Fibroblast of skin of scalp (primary cell): ENCODE measurements at regions not wholly inside any gene's neighbourhood (a gene's known extent, or its start where the extent isn't known, plus 50 kb on each side); places are given as distances from the start of the nearest gene placed in this dataset.
"Not testable (repeated sequence)": the region's sequence is repeated elsewhere in the genome, so short reads cannot be mapped to it uniquely, and the experiment has no call there.

Experiments used
- DNase-seq: peaks from one replicate; pipeline ENCODE4 v3.0.0-alpha.2; 2013

DNA sequence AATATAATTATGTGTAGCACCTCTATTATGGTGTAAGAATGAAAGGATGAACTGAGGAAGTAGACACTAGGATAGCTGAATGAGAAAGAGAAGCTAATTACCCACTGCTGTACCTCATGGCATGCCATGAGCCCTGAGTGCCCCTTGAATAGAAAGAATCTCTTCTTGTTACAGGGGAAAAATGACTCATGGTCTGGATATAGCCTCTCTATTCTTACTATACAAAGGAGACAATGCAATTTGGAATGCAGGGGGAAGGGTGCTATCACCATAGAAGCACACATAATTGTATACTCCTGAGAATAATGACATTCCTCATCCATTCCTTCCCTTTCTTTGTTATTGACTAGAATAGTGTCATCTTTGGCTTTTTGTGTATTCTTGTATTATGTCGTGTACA is 385.2 kb downstream of the CDH7 start:
- peak; percentile 36 for DNase-seq

DNA sequence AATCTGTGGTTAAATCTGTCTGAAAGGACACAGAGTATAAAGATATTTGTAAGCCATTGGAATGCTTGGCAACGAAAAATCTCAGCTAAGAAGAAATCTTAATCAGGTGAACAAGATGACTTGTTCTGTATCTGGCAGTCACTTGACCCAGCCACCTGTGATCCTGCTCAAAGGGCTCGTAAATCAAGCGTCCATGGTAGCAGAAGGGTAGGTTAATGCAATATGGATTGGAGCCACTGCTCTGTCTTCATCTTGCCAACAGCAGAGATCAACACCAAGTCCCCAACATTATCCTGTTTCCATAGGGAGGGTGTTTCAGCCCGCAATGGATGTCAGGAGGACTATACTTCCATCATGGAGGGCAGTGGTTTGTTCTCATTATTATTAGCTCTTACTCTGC is 378.4 kb downstream of the CDH7 start:
- no peak for DNase-seq

DNA sequence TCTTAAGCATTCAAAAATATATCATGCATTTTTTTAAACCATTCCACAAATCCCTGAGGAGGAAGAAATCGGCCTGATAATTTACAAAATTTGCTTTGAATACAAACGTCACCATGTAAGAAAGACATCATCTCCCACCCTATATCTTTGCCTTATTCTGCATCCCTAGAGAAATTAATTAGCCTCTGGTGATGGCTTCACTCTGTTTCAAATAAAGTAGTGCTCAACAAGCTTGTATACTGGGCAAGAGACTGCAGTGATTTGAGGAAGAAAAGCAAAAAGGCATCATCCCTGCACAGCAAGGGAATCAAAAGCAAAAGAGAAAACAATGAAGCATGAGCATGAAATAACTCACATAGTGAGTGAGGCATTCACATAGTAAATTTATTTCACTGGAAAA is 375.5 kb downstream of the CDH7 start:
- DNase-seq = no peak

DNA sequence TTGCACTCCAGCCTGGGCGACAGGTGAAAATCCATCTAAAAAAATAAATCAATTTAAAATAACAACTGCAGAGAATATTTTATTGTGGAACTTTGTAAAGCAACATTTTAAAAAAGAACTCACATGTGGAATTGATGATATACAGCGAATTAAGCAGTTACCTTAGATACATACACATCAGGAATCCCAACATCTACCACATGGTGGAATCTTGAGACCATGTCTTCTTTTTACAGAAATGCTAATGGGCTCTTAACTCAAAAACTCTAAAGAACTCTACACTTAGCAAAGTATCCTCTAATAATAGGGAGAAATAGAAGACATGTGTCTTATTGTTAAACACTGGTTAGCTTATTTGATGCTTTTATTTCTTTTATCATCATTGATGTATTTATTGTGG is 373.6 kb downstream of the CDH7 start:
- DNase-seq = no peak

DNA sequence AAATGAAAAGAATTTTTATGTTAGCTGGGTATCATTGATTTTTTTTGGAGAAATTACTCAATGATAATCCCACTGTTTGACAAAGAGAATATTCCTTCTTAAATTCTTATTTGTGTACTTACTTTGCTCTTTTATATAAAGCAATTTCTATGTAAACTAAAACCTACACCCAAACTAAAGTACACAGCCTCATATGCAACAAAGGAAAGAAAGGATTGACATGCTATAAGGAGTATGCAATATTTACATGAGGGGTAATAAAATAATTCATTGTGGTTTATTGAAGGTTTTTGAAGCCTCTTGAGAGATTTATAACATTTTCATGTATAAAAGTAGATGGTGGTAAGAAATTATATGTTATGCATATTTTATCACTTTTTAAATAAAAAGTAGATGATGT is 368.5 kb downstream of the CDH7 start:
- no peak for DNase-seq

DNA sequence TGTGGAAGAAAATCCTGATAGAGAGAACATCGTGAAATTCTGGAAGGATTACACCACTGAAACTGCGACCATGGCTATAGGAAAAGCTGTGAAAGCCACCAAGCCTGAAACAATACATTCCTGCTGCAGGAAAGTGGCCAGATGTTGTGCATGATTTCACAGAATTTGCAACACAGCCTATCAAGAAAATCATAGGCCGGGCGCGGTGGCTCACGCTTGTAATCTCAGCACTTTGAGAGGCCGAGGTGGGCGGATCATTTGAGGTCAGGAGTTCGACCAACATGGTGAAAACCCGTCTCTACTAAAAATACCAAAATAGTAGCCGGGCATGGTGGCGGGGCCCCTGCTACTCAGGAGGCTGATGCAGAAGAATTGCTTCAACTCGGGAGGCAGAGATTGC is 360.2 kb downstream of the CDH7 start:
- DNase-seq = no peak

DNA sequence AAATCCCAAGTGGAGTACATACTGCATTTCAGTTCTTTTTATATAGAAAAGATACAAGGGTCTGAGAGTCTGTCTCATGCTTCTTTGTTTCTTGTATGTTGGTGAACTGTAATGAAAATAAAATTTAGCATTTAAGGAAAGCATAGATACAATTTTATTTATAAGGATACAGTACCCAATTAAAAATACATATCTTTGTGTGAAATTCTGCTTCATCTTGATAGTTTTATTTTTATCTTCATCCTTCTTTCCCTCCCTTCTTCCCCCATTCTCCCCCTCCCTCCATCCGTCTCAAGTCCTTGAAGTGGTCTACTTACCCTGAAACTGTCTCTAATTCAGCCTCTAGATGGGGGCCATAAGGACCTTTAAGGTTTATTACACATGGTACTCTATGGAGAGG is 359.8 kb downstream of the CDH7 start:
- no peak for DNase-seq

DNA sequence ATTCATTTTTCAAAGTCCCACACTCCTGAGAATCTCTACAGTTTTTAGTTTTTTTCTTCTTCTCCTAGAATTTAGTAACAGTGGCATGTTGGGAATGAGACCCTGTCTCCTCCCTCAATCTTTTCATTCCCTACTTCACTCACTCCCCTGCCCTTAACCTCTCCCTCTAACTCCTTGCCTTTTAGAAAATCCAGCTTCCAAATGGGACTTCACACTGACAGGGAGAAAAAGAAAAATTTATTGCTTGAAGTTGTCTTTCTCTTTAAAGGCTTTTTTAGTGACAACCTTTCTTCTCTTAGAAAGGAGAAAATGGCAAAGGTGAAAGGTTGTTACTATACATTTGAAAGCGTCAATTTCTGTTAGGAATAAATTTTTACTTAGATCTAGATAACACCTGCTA is 359.2 kb downstream of the CDH7 start:
- no peak for DNase-seq

DNA sequence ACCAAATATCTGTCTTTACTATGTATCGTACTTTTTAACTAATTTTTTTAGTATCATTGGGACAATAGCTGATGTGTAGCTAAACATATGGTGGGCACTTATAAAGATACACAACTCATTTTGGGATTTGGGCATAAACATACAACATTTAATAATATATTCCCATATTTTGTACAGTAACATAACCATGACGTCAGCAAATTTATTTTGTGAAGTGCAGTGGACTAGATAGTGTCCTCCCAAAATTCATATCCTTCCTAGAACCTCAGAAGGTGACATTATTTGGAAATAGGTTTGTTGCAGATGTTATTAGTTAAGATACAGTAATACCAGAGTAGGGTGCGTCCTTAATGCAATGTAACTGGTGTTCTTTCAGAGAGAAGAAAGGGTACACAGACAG is 356.7 kb downstream of the CDH7 start:
- DNase-seq = no peak

DNA sequence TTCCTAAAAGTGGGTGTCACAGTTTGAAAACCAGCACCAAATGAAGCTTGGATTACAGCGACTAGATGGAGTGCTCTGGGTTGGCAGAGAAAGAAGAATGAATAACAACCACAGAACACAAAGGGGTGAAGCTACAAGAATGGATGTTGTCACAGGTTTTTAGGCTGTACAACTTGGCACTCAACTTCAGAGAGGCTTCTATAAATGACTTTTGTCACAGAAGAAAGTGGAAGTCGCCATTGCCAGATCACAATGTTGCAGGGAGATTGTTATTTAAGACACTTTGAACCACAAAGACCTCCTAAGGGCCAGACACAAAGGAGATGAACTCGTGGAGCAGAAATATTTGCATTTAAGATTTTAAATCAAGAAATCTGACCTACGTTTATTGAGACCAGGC is 354.2 kb downstream of the CDH7 start:
- DNase-seq = no peak

DNA sequence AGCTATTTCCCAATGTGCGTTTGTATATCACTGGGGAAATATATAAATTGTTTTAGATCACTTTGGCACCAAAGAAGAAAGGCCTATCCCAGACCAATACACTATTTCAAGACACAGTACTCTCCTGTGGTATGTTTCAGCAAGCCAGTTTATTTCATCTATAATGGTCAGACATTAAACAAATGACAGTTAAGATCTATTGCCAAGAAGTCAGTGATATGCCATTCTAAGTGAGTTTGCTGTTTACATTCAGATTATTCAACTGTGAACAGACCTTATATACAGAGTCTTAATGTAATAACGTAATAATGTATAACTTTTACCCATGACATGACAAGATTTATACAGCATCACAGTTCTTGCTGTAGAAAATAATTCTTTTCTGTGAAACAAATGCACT is 352.7 kb downstream of the CDH7 start:
- no peak for DNase-seq

DNA sequence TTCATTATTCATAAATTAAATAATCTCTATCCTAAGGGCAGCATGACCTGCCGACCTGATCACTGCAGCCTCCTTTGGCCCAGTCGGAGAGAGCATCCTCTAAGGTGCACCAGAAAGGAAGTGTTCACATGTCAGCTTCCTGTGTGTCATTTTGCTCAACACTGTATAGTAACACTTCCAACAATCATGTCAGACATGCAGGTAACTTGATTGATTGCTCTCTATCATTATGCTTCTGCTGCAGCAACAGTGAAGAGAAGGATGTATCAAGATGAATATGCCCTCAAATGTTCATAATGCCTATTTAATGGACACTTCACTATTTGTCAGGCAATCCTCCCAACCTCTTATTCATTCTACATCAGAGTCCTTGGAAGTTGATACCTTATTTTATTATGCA is 332.3 kb downstream of the CDH7 start:
- no peak for DNase-seq

DNA sequence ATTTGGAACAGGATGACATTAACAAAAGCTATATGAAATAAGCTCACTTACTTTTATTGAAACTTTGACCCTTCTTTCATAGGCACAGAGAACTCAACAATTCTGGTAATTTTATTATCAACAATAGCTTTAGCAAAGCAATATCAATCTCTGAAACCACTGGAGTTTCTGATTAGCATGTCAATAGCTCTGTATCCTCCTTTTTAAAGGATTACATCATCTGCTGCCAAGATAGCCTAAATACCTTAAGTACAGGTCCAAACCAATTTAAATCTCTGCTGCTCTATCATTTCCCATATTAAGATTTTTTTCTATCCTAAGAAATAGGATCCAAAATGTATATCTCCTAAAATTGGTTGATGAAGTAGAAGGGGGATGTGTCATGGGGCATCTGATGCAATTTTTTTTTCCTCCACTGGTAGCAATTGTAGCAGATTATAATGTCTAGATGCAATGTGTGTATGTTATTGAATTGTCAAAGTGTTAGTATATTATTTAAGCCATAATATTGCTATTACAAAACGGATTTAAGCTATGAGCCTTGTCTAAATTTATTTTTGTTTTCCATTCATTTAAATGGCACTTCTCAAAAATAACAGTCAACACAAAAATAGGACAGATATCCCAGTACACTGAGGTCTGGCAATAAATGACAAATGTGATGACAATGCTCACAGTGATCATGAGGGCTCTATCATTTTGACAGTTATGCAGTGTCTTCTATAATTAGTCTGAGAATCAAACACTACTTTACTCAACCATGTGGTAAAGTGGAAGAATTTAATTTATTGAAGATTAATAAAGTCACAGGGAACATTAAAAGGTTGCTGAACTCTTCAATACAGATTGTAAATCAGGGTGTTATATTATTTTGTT is 328.4 kb downstream of the CDH7 start:
- no peak for DNase-seq

DNA sequence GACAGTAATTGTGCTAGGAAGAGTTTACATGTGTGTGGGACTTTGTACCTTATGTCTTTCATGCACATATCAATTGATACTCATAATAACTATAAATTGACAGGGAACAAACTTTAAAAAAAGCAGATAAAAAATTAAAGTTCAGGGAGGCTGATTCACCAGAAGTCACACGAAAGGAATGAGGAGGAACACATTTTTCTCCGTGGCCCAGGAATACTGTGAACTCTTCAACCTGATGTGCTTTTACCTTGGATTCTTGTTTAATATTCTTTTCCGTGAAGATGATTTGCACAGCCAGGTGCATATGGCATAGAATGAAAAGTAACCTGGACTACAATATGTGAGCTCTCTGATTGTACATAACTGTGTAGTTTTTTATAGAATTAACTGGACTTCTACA is 326.3 kb downstream of the CDH7 start:
- no peak for DNase-seq

DNA sequence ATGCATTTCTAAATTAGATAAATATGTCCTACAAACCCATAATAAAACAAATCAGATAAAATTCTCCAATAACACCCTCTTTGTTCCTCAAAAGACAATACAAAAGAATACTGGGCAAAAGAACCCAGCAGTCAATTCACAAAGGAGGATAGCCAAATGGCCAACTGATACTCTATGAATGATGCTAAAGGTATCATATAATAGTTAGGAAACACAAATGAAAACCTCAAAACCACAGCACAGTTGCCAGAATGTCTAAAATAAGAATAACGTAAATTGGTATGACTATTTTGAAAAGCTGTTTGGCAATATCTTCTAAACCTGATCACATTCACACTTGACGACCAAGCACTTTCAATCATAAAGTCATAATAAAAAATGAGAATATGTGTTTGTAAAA is 315.4 kb downstream of the CDH7 start:
- DNase-seq = no peak

DNA sequence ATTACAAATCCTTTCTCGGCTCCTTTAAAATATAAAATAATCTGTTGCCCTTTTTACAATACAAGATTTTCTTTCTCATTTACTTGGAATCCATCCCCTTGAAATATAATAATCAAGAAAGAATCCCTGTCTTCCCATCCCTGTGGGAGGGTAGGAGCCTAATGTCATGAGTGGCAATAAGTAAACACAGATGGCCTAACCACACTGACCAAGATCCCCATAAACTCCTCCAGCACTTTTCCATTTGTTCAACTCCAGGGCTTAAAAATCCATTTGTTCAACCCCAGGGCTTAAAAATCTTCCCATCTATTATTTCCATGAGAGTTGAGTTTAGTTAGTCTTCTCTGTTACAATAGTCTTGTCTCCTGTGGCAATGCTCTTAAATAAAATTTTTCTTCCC is 297.6 kb downstream of the CDH7 start:
- peak; percentile 58 for DNase-seq

DNA sequence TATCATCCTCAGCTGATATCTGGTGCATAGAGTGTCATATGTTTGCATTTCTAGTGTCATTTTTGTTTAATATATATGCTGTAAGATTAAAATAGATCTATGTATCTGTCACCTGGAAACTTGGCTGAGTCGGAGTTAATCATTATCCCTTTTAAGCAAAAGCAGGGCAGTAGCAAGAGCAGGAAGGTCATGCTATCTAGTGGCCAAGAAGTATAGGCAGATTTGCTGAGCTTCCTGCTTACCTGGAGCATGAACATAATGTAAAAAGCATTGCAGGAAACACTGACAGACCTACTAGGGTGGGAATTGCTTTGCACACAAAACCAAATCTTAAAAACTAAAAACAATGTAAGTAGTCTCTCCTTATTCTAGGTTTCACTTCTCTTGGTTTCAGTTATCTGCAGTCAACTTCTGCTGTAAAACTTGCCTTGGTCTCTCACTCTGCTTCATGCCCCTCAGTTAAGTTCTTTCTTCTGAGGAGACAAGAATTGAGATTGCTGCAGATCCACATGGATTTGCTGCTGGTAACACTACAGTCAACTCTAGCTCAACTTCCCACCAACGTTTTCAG is 295.3 kb downstream of the CDH7 start:
- no peak for DNase-seq

DNA sequence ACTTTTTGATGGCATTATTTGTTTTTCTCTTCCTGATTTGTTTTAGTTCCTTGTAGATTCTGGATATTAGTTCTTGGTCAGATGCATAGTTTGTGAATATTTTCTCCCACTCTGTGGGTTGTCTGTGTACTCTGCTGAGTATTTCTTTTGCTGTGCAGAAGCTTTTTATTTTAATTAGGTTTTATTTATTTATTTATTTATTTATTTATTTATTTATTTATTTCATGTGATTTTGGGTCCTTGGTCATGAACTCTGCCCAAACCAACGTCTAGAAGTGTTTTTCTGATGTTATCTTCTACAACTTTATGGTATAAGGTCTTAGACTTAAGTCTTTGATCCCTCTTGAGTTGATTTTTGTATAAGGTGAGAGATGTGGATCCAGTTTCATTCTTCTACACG is 292.2 kb downstream of the CDH7 start:
- DNase-seq = no peak

DNA sequence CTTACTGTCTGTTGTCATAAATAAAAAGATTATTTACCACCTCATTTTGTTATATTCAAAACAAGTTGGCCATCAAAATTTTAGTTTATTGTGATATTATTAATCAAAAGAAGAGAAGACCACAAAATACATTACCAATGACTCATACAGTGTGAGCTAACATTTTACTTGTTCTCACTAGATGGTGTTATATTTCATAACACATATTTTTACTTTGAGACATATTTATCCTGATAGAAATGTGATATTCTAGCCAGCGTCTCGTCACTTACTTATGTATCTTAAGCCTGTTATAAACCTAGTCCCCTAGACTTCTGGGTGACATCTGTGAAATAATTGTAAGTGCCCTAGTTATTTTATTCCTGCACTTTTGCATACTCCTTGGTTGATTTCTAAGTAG is 263.2 kb downstream of the CDH7 start:
- peak; percentile 57 for DNase-seq

DNA sequence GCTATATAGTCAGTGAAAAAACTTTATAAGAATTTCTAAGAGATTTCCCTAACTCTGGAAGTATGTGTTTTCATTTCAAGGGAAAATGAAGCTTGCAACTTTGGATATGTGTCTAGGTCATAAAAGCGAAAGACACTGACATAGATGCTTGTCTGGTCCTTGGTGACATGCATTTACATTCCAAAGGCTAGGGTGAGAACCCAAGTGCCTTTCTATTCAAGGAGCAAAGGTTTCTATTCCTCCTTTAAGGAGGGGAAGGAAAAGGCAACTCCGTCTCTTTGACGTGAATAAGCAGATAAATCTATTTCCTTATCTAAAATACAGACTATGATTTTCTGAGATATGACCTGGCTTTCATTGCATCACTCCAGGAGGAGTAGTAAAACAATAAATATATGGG is 261.1 kb downstream of the CDH7 start:
- no peak for DNase-seq

DNA sequence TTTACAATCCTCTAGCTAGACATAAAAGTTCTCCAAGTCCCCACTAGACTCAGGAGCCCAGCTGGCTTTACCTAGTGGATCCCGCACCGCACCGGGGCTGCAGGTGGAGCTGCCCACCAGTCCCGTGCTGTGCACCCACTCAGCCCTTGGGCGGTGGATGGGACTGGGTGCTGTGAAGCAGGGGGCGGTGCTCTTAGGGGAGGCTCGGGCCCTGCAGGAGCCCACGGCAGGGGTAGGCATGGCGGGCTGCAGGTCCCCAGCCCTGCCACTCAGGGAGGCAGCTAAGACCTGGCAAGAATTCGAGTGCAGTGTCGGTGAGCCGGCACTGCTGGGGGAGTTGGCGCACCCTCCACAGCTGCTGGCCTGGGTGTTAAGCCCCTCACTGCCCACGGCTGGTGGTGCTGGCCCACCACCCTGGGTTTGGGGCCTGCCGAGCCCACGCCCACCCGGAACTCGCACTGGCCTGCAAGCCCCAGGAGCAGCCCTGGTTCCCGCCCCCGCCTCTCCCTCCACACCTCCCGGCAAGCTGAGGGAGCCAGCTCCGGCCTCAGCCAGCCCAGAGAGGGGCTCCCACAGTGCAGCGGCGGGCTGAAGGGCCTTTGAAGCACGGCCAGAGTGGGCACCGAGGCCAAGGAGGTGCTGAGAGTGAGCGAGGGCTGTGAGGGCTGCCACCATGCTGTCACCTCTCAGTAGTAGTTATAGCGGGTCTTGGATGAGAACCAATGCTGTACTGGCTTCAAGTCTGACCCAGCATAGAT is 255.2 kb downstream of the CDH7 start:
- DNase-seq = no peak

DNA sequence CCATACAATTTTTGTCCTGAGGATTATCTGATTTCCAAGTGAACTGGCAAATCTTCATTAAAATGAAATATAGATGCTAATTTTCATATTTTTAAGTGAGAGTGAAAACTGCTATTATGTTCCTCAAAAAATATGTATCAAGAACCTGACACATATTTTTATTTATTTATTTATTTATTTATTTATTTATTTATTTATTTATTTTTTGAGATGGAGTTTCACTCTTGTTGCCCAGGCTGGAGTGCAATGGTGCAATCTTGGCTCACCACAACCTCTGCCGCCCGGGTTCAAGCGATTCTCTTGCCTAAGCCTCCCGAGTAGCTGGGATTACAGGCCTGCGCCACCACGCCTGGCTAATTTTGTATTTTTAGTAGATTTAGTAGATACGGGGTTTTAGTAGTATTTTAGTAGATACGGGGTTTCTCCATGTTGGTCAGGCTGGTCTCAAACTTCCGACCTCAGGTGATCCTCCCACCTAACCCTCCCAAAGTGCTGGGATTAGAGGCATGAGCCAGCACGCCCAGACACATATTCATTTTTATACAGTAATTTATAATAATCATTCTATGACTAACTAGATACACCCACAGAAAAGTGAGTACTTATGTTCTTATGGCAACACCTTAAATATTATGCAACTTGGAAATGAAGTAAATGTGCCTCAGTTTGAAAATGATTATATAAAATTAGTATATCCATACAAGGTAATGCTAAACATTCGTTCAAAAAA is 248.3 kb downstream of the CDH7 start:
- not testable (repeated sequence) for DNase-seq

DNA sequence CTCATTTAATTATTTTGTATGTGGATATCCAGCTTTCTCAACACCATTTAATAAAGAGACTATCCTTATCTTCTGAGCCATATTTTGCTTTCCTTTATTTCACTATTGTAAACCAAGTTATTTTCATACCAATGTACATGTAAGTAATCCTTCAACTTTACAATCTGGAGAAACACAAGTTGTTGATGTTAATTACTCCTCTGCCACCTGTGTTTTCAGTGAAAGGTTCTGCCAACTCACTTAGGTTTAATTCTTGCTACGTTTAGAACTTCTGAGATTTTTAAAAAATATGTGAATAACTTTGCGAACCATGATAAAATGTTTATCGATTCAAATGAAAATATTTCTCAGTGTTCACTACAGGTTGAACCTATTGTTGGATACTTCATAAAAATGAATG is 244.4 kb downstream of the CDH7 start:
- no peak for DNase-seq
